ENCODE measurements at regions not wholly inside any gene's neighbourhood (a gene's known extent, or its start where the extent isn't known, plus 50 kb on each side); places are given as distances from the start of the nearest gene placed in this dataset.

DNA sequence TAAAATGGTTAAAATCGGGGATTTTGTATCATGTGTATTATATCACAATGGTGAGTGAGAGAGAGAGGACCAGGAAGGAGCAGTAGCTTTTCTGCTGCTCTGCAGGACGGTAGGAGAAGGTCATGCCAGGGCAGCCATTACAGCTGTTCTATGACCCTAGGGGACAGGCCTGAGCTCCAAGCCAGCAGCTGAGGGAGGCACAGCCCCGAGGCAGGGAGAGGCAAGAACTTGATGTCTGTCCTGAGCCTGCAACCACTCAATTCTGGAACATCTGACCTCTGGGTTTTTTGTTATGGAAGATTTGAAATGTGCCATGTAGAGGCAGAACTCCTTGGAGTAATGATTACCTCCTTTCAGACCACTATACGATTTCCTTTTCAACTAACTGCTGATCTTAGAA lies 135.8 kb upstream of the SH3BP4 start:
- WGBS, 2 experiments (ENCODE audit: extremely low coverage in 1 of 2, insufficient coverage in 1 of 2, insufficient read length in 1 of 2, insufficient replicate concordance in 2 of 2, low coverage in 1 of 2, low lambda C conversion rate in 2 of 2, missing lambda C conversion rate in 1 of 2): 91% methylated on average over 4 of the region's 4 CpGs; no CpG with 5 or more reads in 1 of the 2 experiments
- no peaks in the 10 kb centered on the region for H4K20me1 ChIP-seq (replicated peaks in 1 of 2; ENCODE audit: control insufficient read depth in 1 of 2, insufficient read depth in 2 of 2, low read length in 2 of 2)
- CTCF ChIA-PET (ENCODE audit: partially characterized antibody): interaction anchor here (0.7 to 1.6 kb wide), 2 partner anchors 64 to 125 kb away, joined by 3 read pairs; no protein-coding TSS in a partner anchor
- TF ChIP-seq ATF3 (IDR thresholded peaks at IDR 0.05; ENCODE audit: insufficient read depth, low read depth, low read length): no peak
- TF ChIP-seq JUN (IDR thresholded peaks at IDR 0.05; ENCODE audit: low read depth, low read length): no peak
- no peak for TF ChIP-seq JUND (IDR thresholded peaks at IDR 0.05; ENCODE audit: low read length)
- no peak for TF ChIP-seq BACH1 (IDR thresholded peaks at IDR 0.05; ENCODE audit: low read length)
- TF ChIP-seq, protein P1, sequence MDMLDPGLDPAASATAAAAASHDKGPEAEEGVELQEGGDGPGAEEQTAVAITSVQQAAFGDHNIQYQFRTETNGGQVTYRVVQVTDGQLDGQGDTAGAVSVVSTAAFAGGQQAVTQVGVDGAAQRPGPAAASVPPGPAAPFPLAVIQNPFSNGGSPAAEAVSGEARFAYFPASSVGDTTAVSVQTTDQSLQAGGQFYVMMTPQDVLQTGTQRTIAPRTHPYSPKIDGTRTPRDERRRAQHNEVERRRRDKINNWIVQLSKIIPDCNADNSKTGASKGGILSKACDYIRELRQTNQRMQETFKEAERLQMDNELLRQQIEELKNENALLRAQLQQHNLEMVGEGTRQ (IDR thresholded peaks at IDR 0.05; ENCODE audit: low read length): no peak
- no peak for TF ChIP-seq POLR2A (IDR thresholded peaks at IDR 0.05; ENCODE audit: control extremely low read depth in 1 of 2, low read depth in 2 of 2, low read length in 2 of 2)
- no peak for TF ChIP-seq RNF2 (IDR thresholded peaks at IDR 0.05; ENCODE audit: borderline replicate concordance, low read depth, low read length, missing control alignments, poor library complexity, severe bottlenecking)
- no peak for TF ChIP-seq ZNF274 (IDR thresholded peaks at IDR 0.05; ENCODE audit: borderline replicate concordance, extremely low read depth, low read length)
- TF ChIP-seq YY1 (IDR thresholded peaks at IDR 0.05; ENCODE audit: low read depth, low read length): no peak
- no peak for TF ChIP-seq EP300 (IDR thresholded peaks at IDR 0.05; ENCODE audit: borderline replicate concordance in 1 of 2, low read depth in 2 of 2, low read length in 2 of 2)
- no peak for TF ChIP-seq TAF7 (optimal IDR thresholded peaks at IDR 0.05; ENCODE audit: borderline replicate concordance, low read depth, low read length)
- no peak for TF ChIP-seq RBBP5 (IDR thresholded peaks at IDR 0.05; ENCODE audit: borderline replicate concordance, low read depth, low read length)
- TF ChIP-seq CHD1 (IDR thresholded peaks at IDR 0.05; ENCODE audit: low read depth, low read length): no peak

More for the DNA sequence above, 135.8 kb upstream of the SH3BP4 start:
- no peak overlapping the region for H3K27ac ChIP-seq (ENCODE audit: low read depth, low read length)
- no peak overlapping the region for H2AK5ac ChIP-seq (ENCODE audit: low read depth, low read length)
- FAIRE-seq (no peak), DNase-seq (ENCODE audit: low read depth in 1 of 2, low spot score in 2 of 2) (no peak)
- H2BK12ac ChIP-seq (ENCODE audit: low read depth, low read length): no peak overlapping the region
- H3K4ac ChIP-seq (replicated peaks; ENCODE audit: insufficient read length, low read depth, low read length): no peak overlapping the region
- H2BK20ac ChIP-seq (ENCODE audit: low read length): no peak overlapping the region
- no peak overlapping the region for H3K56ac ChIP-seq (replicated peaks; ENCODE audit: insufficient read length, low read depth, low read length)
- no peaks in the 10 kb centered on the region for H3K36me3 ChIP-seq (ENCODE audit: control insufficient read depth in 2 of 4, insufficient read depth in 4 of 4, low read length in 3 of 4)
- no peak overlapping the region for H3K23ac ChIP-seq (ENCODE audit: insufficient read length)
- H3K14ac ChIP-seq (ENCODE audit: insufficient read length): no peak overlapping the region
- H3K27me3 ChIP-seq (replicated peaks in 1 of 4; ENCODE audit: control insufficient read depth in 3 of 4, extremely low read depth in 1 of 4, insufficient read depth in 3 of 4, low read length in 3 of 4): no peaks in the 10 kb centered on the region
- POLR2A ChIA-PET (ENCODE audit: partially characterized antibody): no interaction called here
- no peak overlapping the region for H3K4me2 ChIP-seq (ENCODE audit: insufficient read depth in 1 of 2, low read depth in 2 of 2, low read length in 2 of 2)
- H3K79me2 ChIP-seq (ENCODE audit: control insufficient read depth in 1 of 2, insufficient read depth in 2 of 2, low read length in 2 of 2): no peaks in the 10 kb centered on the region
- peaks cover 0 to 7% (median 3%) of the 10 kb centered on the region in 4 experiments; a peak in 2 of 7 replicates for H3K4me1 ChIP-seq (replicated peaks in 1 of 4; ENCODE audit: control insufficient read depth in 3 of 4, insufficient read depth in 4 of 4, low read length in 3 of 4)
- H2BK5ac ChIP-seq (ENCODE audit: low read depth, low read length): no peak overlapping the region
- H4K8ac ChIP-seq (ENCODE audit: extremely low read depth, insufficient read depth, low read length): no peak overlapping the region
- no peak overlapping the region for H2BK120ac ChIP-seq (replicated peaks; ENCODE audit: low read depth, low read length)
- no peak overlapping the region for H3K4me3 ChIP-seq (ENCODE audit: extremely low read depth in 1 of 4, insufficient read depth in 2 of 4, low read depth in 3 of 4, low read length in 4 of 4)
- H4K91ac ChIP-seq (replicated peaks; ENCODE audit: insufficient read length, low read length): no peak overlapping the region
- no peak overlapping the region for H3K9ac ChIP-seq (replicated peaks in 1 of 4; ENCODE audit: extremely low read depth in 1 of 4, low read depth in 3 of 4, low read length in 3 of 4)
- H3K23me2 ChIP-seq (ENCODE audit: low read depth, low read length): no peaks in the 10 kb centered on the region; the same call in 1 of the 2 replicates
- no peak overlapping the region for H4K5ac ChIP-seq (ENCODE audit: insufficient read length, low read depth, low read length)
- H3K9me3 ChIP-seq (ENCODE audit: insufficient read depth in 2 of 2, low read depth in 1 of 2, low read length in 1 of 2): no peaks in the 10 kb centered on the region; a peak in 1 of 4 replicates
- no peaks in the 10 kb centered on the region for H3K79me1 ChIP-seq (ENCODE audit: low read depth, low read length)
- H2AFZ ChIP-seq (ENCODE audit: low read length): no peak overlapping the region
- no peak overlapping the region for H3K18ac ChIP-seq (ENCODE audit: extremely low read depth, low read length)
- H2BK15ac ChIP-seq (ENCODE audit: low read length): no peak overlapping the region
